ENCODE measurements at regions not wholly inside any gene's neighbourhood (a gene's known extent, or its start where the extent isn't known, plus 50 kb on each side); places are given as distances from the start of the nearest gene placed in this dataset.

GRCh38 chr21:27261676-27262075 lies 294.8 kb upstream of the ADAMTS5 start:
- no peak for TF ChIP-seq CTCF (optimal IDR thresholded peaks at IDR 0.05 in 1 of 3, IDR thresholded peaks at IDR 0.05 in 1 of 3, conservative IDR thresholded peaks at IDR 0.05 in 1 of 3; ENCODE audit: extremely low read depth in 1 of 3, insufficient read depth in 2 of 3, low read length in 3 of 3)
- no peak for TF ChIP-seq EZH2 (IDR thresholded peaks at IDR 0.05; ENCODE audit: low read length)
